ENCODE measurements at regions not wholly inside any gene's neighbourhood (a gene's known extent, or its start where the extent isn't known, plus 50 kb on each side); places are given as distances from the start of the nearest gene placed in this dataset.

GRCh38 chr4:18180122-18180521, 158.6 kb upstream of the LCORL start:
- TF ChIP-seq CTCF (IDR thresholded peaks at IDR 0.05; ENCODE audit: insufficient read depth, low read length), result no peak
- TF ChIP-seq POLR2AphosphoS5 (IDR thresholded peaks at IDR 0.05; ENCODE audit: low read depth), result no peak

Data from HL-60 (cell line).